H1 (cell line): ENCODE measurements at regions not wholly inside any gene's neighbourhood (a gene's known extent, or its start where the extent isn't known, plus 50 kb on each side); places are given as distances from the start of the nearest gene placed in this dataset.

ENCODE experiments used
- CTCF ChIA-PET: fragments of 300-600 bp; sonication (Branson Sonifier 250); formaldehyde crosslinking; loops from one replicate; lab custom pipeline; 2021; ENCODE audit not compliant: partially characterized antibody; lab: Charles Lee
- POLR2A ChIA-PET: fragments of 300-600 bp; sonication (Branson Sonifier 250); formaldehyde crosslinking; loops from one replicate; lab custom pipeline; 2021; ENCODE audit warnings: inconsistent platforms; ENCODE audit not compliant: partially characterized antibody; lab: Charles Lee
- DNase-seq, 2 experiments: peaks; one replicate each; pipeline versions ENCODE4 v3.0.0 to v3.0.0-alpha.2; 2010 to 2022; ENCODE audit warnings: low spot score in 2 of 2, low read depth in 1 of 2, mixed read lengths in 1 of 2
- FAIRE-seq: peaks from 2 replicates; lab custom pipeline; 2011; peaks lifted over from hg19 to GRCh38; lab: Jason Lieb, UNC
- H2AFZ ChIP-seq: 2 replicates; pipeline ENCODE4 v1.8.1; 2012; ENCODE audit warnings: low read length, inconsistent platforms
- H2AK5ac ChIP-seq: 2 replicates; pipeline ENCODE4 v1.6.1; 2013; ENCODE audit warnings: low read depth, low read length
- H2BK120ac ChIP-seq: replicated peaks from 2 replicates; pipeline ENCODE3; 2013; ENCODE audit warnings: low read depth, low read length, inconsistent platforms
- H2BK12ac ChIP-seq: 2 replicates; pipeline ENCODE4 v1.6.1; 2013; ENCODE audit warnings: low read depth, low read length
- H2BK15ac ChIP-seq: 2 replicates; pipeline ENCODE4 v1.6.1; 2013; ENCODE audit warnings: low read length
- H2BK20ac ChIP-seq: 2 replicates; pipeline ENCODE4 v1.6.1; 2013; ENCODE audit warnings: low read length
- H2BK5ac ChIP-seq: 2 replicates; pipeline ENCODE4 v1.6.1; 2013; ENCODE audit warnings: low read depth, low read length
- H3K14ac ChIP-seq: 2 replicates; pipeline ENCODE4 v1.6.1; 2013; ENCODE audit warnings: inconsistent platforms; ENCODE audit not compliant: insufficient read length
- H3K18ac ChIP-seq: 2 replicates; pipeline ENCODE4 v1.6.1; 2013; ENCODE audit warnings: low read length; ENCODE audit errors: extremely low read depth
- H3K23ac ChIP-seq: 2 replicates; pipeline ENCODE4 v1.6.1; 2013; ENCODE audit warnings: inconsistent platforms; ENCODE audit not compliant: insufficient read length
- H3K23me2 ChIP-seq: 2 replicates; pipeline ENCODE4 v1.6.1; 2013; ENCODE audit warnings: low read depth, low read length
- H3K27ac ChIP-seq: 2 replicates; pipeline ENCODE4 v1.6.1; 2011; ENCODE audit warnings: low read depth, low read length, inconsistent platforms
- H3K27me3 ChIP-seq, 4 experiments: replicated peaks in 1 of 4; 1 replicate in 1 of 4; 2 replicates in 3 of 4; pipeline versions ENCODE4 v1.6.1 to v1.8.1; 2011 to 2013; ENCODE audit warnings: low read length in 3 of 4, mild to moderate bottlenecking in 3 of 4, inconsistent platforms in 2 of 4, mixed read lengths in 2 of 4, moderate library complexity in 1 of 4; ENCODE audit not compliant: control insufficient read depth in 3 of 4, insufficient read depth in 3 of 4; ENCODE audit errors: extremely low read depth in 1 of 4
- H3K36me3 ChIP-seq, 4 experiments: 2 replicates each; pipeline versions ENCODE4 v1.6.1 to v1.8.1; 2011 to 2013; ENCODE audit warnings: mild to moderate bottlenecking in 4 of 4, low read length in 3 of 4, moderate library complexity in 2 of 4, control low read depth in 1 of 4, inconsistent platforms in 1 of 4; ENCODE audit not compliant: insufficient read depth in 4 of 4, control insufficient read depth in 2 of 4
- H3K4ac ChIP-seq: replicated peaks from 2 replicates; pipeline ENCODE3; 2013; ENCODE audit warnings: low read length, low read depth, mixed read lengths, inconsistent platforms; ENCODE audit not compliant: insufficient read length
- H3K4me1 ChIP-seq, 4 experiments: replicated peaks in 1 of 4; 1 replicate in 1 of 4; 2 replicates in 3 of 4; pipeline versions ENCODE4 v1.6.1 to v1.8.1; 2011 to 2013; ENCODE audit warnings: low read length in 3 of 4, inconsistent platforms in 2 of 4, mixed read lengths in 1 of 4; ENCODE audit not compliant: insufficient read depth in 4 of 4, control insufficient read depth in 3 of 4
- H3K4me2 ChIP-seq, 2 experiments: 2 replicates each; pipeline versions ENCODE4 v1.6.1 to v1.8.1; 2011 to 2013; ENCODE audit warnings: low read depth in 2 of 2, low read length in 2 of 2, control low read depth in 1 of 2, inconsistent platforms in 1 of 2, mild to moderate bottlenecking in 1 of 2; ENCODE audit not compliant: insufficient read depth in 1 of 2
- H3K4me3 ChIP-seq, 4 experiments: fragments of 200-600, 300-600 bp in 1 of 4; sonication (generic), shearing (Covaris generic), sonication (Bioruptor Twin) in 1 of 4; 2 replicates each; pipeline versions ENCODE4 v1.5.1 to v1.8.1; 2011 to 2016; ENCODE audit warnings: low read length in 4 of 4, low read depth in 3 of 4, control low read depth in 2 of 4, inconsistent platforms in 2 of 4, mild to moderate bottlenecking in 2 of 4, mixed read lengths in 1 of 4, moderate library complexity in 1 of 4; ENCODE audit not compliant: insufficient read depth in 2 of 4; ENCODE audit errors: extremely low read depth in 1 of 4
- H3K56ac ChIP-seq: replicated peaks from 2 replicates; pipeline ENCODE3; 2013; ENCODE audit warnings: low read depth, mild to moderate bottlenecking, mixed read lengths, low read length, inconsistent platforms; ENCODE audit not compliant: insufficient read length
- H3K79me1 ChIP-seq: 2 replicates; pipeline ENCODE4 v1.6.1; 2013; ENCODE audit warnings: low read depth, low read length, control low read depth
- H3K79me2 ChIP-seq, 2 experiments: 2 replicates each; pipeline versions ENCODE4 v1.6.1 to v1.8.1; 2012 to 2013; ENCODE audit warnings: low read length in 2 of 2, mild to moderate bottlenecking in 2 of 2, inconsistent platforms in 1 of 2; ENCODE audit not compliant: insufficient read depth in 2 of 2, control insufficient read depth in 1 of 2
- H3K9ac ChIP-seq, 4 experiments: replicated peaks in 1 of 4; 1 replicate in 1 of 4; 2 replicates in 3 of 4; pipeline versions ENCODE4 v1.6.1 to v1.8.1; 2011 to 2013; ENCODE audit warnings: low read depth in 3 of 4, low read length in 3 of 4, control low read depth in 2 of 4, mild to moderate bottlenecking in 2 of 4, moderate library complexity in 2 of 4, inconsistent platforms in 1 of 4; ENCODE audit errors: extremely low read depth in 1 of 4
- H3K9me3 ChIP-seq, 2 experiments: 2 replicates each; pipeline versions ENCODE4 v1.6.1 to v1.8.1; 2012 to 2013; ENCODE audit warnings: mild to moderate bottlenecking in 2 of 2, moderate library complexity in 2 of 2, control low read depth in 1 of 2, inconsistent platforms in 1 of 2, low read depth in 1 of 2, low read length in 1 of 2, mixed read lengths in 1 of 2; ENCODE audit not compliant: insufficient read depth in 2 of 2
- H4K20me1 ChIP-seq, 2 experiments: replicated peaks in 1 of 2; 2 replicates each; pipeline versions ENCODE3 to v1.8.1; 2011 to 2013; ENCODE audit warnings: inconsistent platforms in 2 of 2, low read length in 2 of 2, mild to moderate bottlenecking in 1 of 2; ENCODE audit not compliant: insufficient read depth in 2 of 2, control insufficient read depth in 1 of 2
- H4K5ac ChIP-seq: 2 replicates; pipeline ENCODE4 v1.6.1; 2013; ENCODE audit warnings: low read length, low read depth, mixed read lengths, inconsistent platforms; ENCODE audit not compliant: insufficient read length
- H4K8ac ChIP-seq: 2 replicates; pipeline ENCODE4 v1.8.0; 2013; ENCODE audit warnings: mild to moderate bottlenecking, moderate library complexity, low read length, inconsistent platforms; ENCODE audit not compliant: insufficient read depth; ENCODE audit errors: extremely low read depth
- H4K91ac ChIP-seq: replicated peaks from 2 replicates; pipeline ENCODE3; 2013; ENCODE audit warnings: low read length, mixed read lengths, inconsistent platforms; ENCODE audit not compliant: insufficient read length
- CEBPB ChIP-seq: IDR thresholded peaks from 2 replicates; pipeline ENCODE4 v1.6.1; 2012; ENCODE audit warnings: low read depth, low read length
- CHD1 ChIP-seq: IDR thresholded peaks from 2 replicates; pipeline ENCODE4 v1.6.1; 2012; ENCODE audit warnings: low read depth, low read length, improper control_type of control experiment
- WGBS, 2 experiments: shearing (Covaris generic) in 1 of 2; methylation state at CpG; one replicate each; pipeline versions ENCODE4 v1.1.6 to v1.1.7; 2013 to 2015; ENCODE audit warnings: low lambda C conversion rate in 2 of 2, mixed read lengths in 2 of 2, inconsistent platforms in 1 of 2, low coverage in 1 of 2, missing lambda C conversion rate in 1 of 2; ENCODE audit not compliant: insufficient replicate concordance in 2 of 2, insufficient coverage in 1 of 2, insufficient read length in 1 of 2; ENCODE audit errors: extremely low coverage in 1 of 2, missing lambda C conversion rate in 1 of 2; 5-methylcytosine and 5-hydroxymethylcytosine counted together

- Histone ChIP-seq H3K4me1 (peaks cover 0 to 4% (median 1%) of the 10 kb centered on the region in 4 experiments; a peak in 3 of 7 replicates), H3K9ac (no peak overlapping the region), H3K27me3 (0 out of 7 replicates have a peak, but pooled peaks cover 0 to 2% (median 0%) of the 10 kb centered on the region in 4 experiments), H3K56ac (no peak overlapping the region), H4K8ac (no peak overlapping the region), H3K23me2 (no peaks in the 10 kb centered on the region), H2BK120ac (no peak overlapping the region), H3K27ac (no peak overlapping the region), H3K4me2 (no peak overlapping the region), H3K18ac (no peak overlapping the region), H2AFZ (no peak overlapping the region), H2BK5ac (peak overlapping the region; percentile 13; the same call in 1 of the 2 replicates), H3K23ac (no peak overlapping the region), H4K5ac (no peak overlapping the region), H3K14ac (no peak overlapping the region), H3K4me3 (no peak overlapping the region), H2BK20ac (no peak overlapping the region), H3K79me2 (no peaks in the 10 kb centered on the region), H3K79me1 (no peaks in the 10 kb centered on the region), H3K4ac (no peak overlapping the region), H2AK5ac (no peak overlapping the region), H4K20me1 (no peaks in the 10 kb centered on the region), H4K91ac (no peak overlapping the region), H3K9me3 (no peaks in the 10 kb centered on the region), H3K36me3 (no peaks in the 10 kb centered on the region), H2BK15ac (0 out of 2 replicates have a peak overlapping the region, but pooled peaks have one; percentile 11), H2BK12ac (no peak overlapping the region)
- FAIRE-seq (no peak), DNase-seq (no peak)
- POLR2A ChIA-PET, result no interaction called here
- CTCF ChIA-PET, result interaction anchor here (1.1 to 1.3 kb wide), 2 partner anchors 9 to 15 kb away, joined by 4 read pairs; no protein-coding TSS in a partner anchor
- no peak for TF ChIP-seq CHD1
- TF ChIP-seq CEBPB, result no peak
- 83% methylated on average over 24 of the region's 24 CpGs; no CpG with 5 or more reads in 1 of the 2 experiments for WGBS, 2 experiments
These were observed 537.6 kb downstream of the BRD1 start for GRCh38 chr22:49289822-49290679.
